MCF 10A (cell line): ENCODE measurements at regions not wholly inside any gene's neighbourhood (a gene's known extent, or its start where the extent isn't known, plus 50 kb on each side); places are given as distances from the start of the nearest gene placed in this dataset.

Experiments
- BruUV-seq: library from RNA; stranded (reverse); fragments of 400-500 nt; replicated peaks from 2 replicates; lab custom pipeline; 2021; lab: Mats Ljungman, UMichigan
- CTCF ChIA-PET: fragments of 300-600 bp; sonication (Branson Sonifier 250); formaldehyde crosslinking; extraction: SDS; loops from one replicate; lab custom pipeline; 2021; ENCODE audit warnings: antibody characterized with exemption, inconsistent platforms; lab: Yijun Ruan, JAX
- POLR2A ChIA-PET: fragments of 300-600, 350-650 bp; sonication (Branson Sonifier 250); formaldehyde crosslinking; extraction: SDS; loops from one replicate; lab custom pipeline; 2020; ENCODE audit warnings: antibody characterized with exemption, inconsistent platforms; lab: Yijun Ruan, JAX
- DNase-seq: peaks from one replicate; pipeline ENCODE4 v3.0.0-alpha.2; 2018; ENCODE audit not compliant: unreplicated experiment
- H3K27ac Mint-ChIP-seq: one replicate; pipeline ENCODE4 v1.8.0; 2022; ENCODE audit warnings: mild to moderate bottlenecking, low read depth, mixed read lengths; ENCODE audit not compliant: unreplicated experiment
- H3K27me3 Mint-ChIP-seq: one replicate; pipeline ENCODE4 v1.8.0; 2022; ENCODE audit warnings: mixed read lengths; ENCODE audit not compliant: insufficient read depth, unreplicated experiment
- H3K36me3 Mint-ChIP-seq: one replicate; pipeline ENCODE4 v1.8.0; 2022; ENCODE audit warnings: mild to moderate bottlenecking, moderate library complexity, mixed read lengths; ENCODE audit not compliant: insufficient read depth, unreplicated experiment
- H3K4me1 Mint-ChIP-seq: one replicate; pipeline ENCODE4 v1.8.0; 2022; ENCODE audit warnings: mixed read lengths; ENCODE audit not compliant: insufficient read depth, unreplicated experiment
- H3K4me3 Mint-ChIP-seq: one replicate; pipeline ENCODE4 v1.8.0; 2022; ENCODE audit warnings: mild to moderate bottlenecking, moderate library complexity, mixed read lengths; ENCODE audit not compliant: unreplicated experiment
- H3K9me3 Mint-ChIP-seq: one replicate; pipeline ENCODE4 v1.8.0; 2022; ENCODE audit warnings: mixed read lengths; ENCODE audit not compliant: unreplicated experiment
- CTCF ChIP-seq: fragments of 200-600 bp; IDR thresholded peaks from one replicate; pipeline ENCODE4 v1.8.0; 2022; ENCODE audit warnings: antibody characterized with exemption, mild to moderate bottlenecking; ENCODE audit not compliant: unreplicated experiment
- intact Hi-C: fragments of 100-400 bp; cut with micrococcal nuclease; formaldehyde crosslinking; loops from 2 replicates; pipeline ENCODE4 v1.14.1; 2022

- no peak overlapping the region for H3K4me3 Mint-ChIP-seq
- H3K9me3 Mint-ChIP-seq, result peaks cover 17% of the 10 kb centered on the region
- no TSS peak for BruUV-seq
- H3K27me3 Mint-ChIP-seq, result no peaks in the 10 kb centered on the region
- ChIA-PET CTCF (no interaction called here), POLR2A (no interaction called here)
- no peaks in the 10 kb centered on the region for H3K4me1 Mint-ChIP-seq
- no peak for TF ChIP-seq CTCF
- H3K36me3 Mint-ChIP-seq, result no peaks in the 10 kb centered on the region
- no peak overlapping the region for H3K27ac Mint-ChIP-seq
- intact Hi-C loops, result no loop called here
- DNase-seq, result no peak
Observed at GRCh38 chr11:70710192-70710591, 311.9 kb downstream of the CTTN start.

GRCh38 chr11:70710601-70711000 lies 312.3 kb downstream of the CTTN start:
- no TSS peak for BruUV-seq
- Mint-ChIP-seq H3K27me3 (no peaks in the 10 kb centered on the region), H3K27ac (no peak overlapping the region), H3K4me1 (no peaks in the 10 kb centered on the region), H3K4me3 (no peak overlapping the region), H3K9me3 (peaks cover 17% of the 10 kb centered on the region), H3K36me3 (no peaks in the 10 kb centered on the region)
- no peak for TF ChIP-seq CTCF
- DNase-seq, result no peak
- intact Hi-C loops, result no loop called here
- ChIA-PET CTCF (no interaction called here), POLR2A (no interaction called here)

GRCh38 chr11:70711095-70711910 lies 313.0 kb downstream of the CTTN start:
- ChIA-PET CTCF (no interaction called here), POLR2A (no interaction called here)
- H3K4me3 Mint-ChIP-seq, result no peak overlapping the region
- intact Hi-C loops, result no loop called here
- H3K36me3 Mint-ChIP-seq, result no peaks in the 10 kb centered on the region
- DNase-seq, result no peak
- H3K9me3 Mint-ChIP-seq, result peaks cover 17% of the 10 kb centered on the region
- no peak for TF ChIP-seq CTCF
- no peak overlapping the region for H3K27ac Mint-ChIP-seq
- no TSS peak for BruUV-seq
- H3K27me3 Mint-ChIP-seq, result no peaks in the 10 kb centered on the region
- H3K4me1 Mint-ChIP-seq, result no peaks in the 10 kb centered on the region

- Mint-ChIP-seq H3K27me3 (no peaks in the 10 kb centered on the region), H3K9me3 (peaks cover 17% of the 10 kb centered on the region), H3K27ac (no peak overlapping the region), H3K4me3 (no peak overlapping the region), H3K4me1 (no peaks in the 10 kb centered on the region), H3K36me3 (no peaks in the 10 kb centered on the region)
- CTCF ChIA-PET, result no interaction called here
- no TSS peak for BruUV-seq
- POLR2A ChIA-PET, result no interaction called here
- no peak for TF ChIP-seq CTCF
- intact Hi-C loops, result no loop called here
- no peak for DNase-seq
Observed at GRCh38 chr11:70711911-70712185, 313.5 kb downstream of the CTTN start.
